ENCODE measurements at regions not wholly inside any gene's neighbourhood (a gene's known extent, or its start where the extent isn't known, plus 50 kb on each side); places are given as distances from the start of the nearest gene placed in this dataset.
"Not testable (repeated sequence)": the region's sequence is repeated elsewhere in the genome, so short reads cannot be mapped to it uniquely, and the experiment has no call there.

- no peak for DNase-seq (ENCODE audit: low read depth, low spot score)
Observed at GRCh38 chr21:35810431-35810970, 249.8 kb downstream of the SETD4 start.

GRCh38 chr21:35801391-35801790 is 258.9 kb downstream of the SETD4 start:
- DNase-seq (ENCODE audit: low read depth, low spot score), result no peak

GRCh38 chr21:35800796-35801385 is 259.4 kb downstream of the SETD4 start:
- DNase-seq (ENCODE audit: low read depth, low spot score), result not testable (repeated sequence)

- no peak for DNase-seq (ENCODE audit: low read depth, low spot score)
Observed at GRCh38 chr21:35796844-35797243, 263.5 kb downstream of the SETD4 start.

GRCh38 chr21:35794527-35794926 is 265.8 kb downstream of the SETD4 start:
- DNase-seq (ENCODE audit: low read depth, low spot score), result not testable (repeated sequence)

- DNase-seq (ENCODE audit: low read depth, low spot score), result no peak
Observed at GRCh38 chr21:35792569-35793305, 267.6 kb downstream of the SETD4 start.

GRCh38 chr21:35791541-35792325 is 268.6 kb downstream of the SETD4 start:
- DNase-seq (ENCODE audit: low read depth, low spot score), result no peak

- DNase-seq (ENCODE audit: low read depth, low spot score), result no peak
Observed at GRCh38 chr21:35783721-35784120, 276.6 kb downstream of the SETD4 start.

- DNase-seq (ENCODE audit: low read depth, low spot score), result no peak
Observed at GRCh38 chr21:35782667-35783066, 277.7 kb downstream of the SETD4 start.

GRCh38 chr21:35780983-35781382 is 279.3 kb downstream of the SETD4 start:
- no peak for DNase-seq (ENCODE audit: low read depth, low spot score)

GRCh38 chr21:35779690-35780570 is 280.4 kb downstream of the SETD4 start:
- no peak for DNase-seq (ENCODE audit: low read depth, low spot score)

- DNase-seq (ENCODE audit: low read depth, low spot score), result no peak
Observed at GRCh38 chr21:35779167-35779566, 281.2 kb downstream of the SETD4 start.

GRCh38 chr21:35777081-35777480 is 283.2 kb downstream of the SETD4 start:
- no peak for DNase-seq (ENCODE audit: low read depth, low spot score)

GRCh38 chr21:35775778-35776544 is 284.4 kb downstream of the SETD4 start:
- DNase-seq (ENCODE audit: low read depth, low spot score), result no peak

GRCh38 chr21:35770101-35770945 is 290.0 kb downstream of the SETD4 start:
- no peak for DNase-seq (ENCODE audit: low read depth, low spot score)

- DNase-seq (ENCODE audit: low read depth, low spot score), result no peak
Observed at GRCh38 chr21:35768187-35768586, 292.1 kb downstream of the SETD4 start.

GRCh38 chr21:35764586-35764985 is 295.7 kb downstream of the SETD4 start:
- no peak for DNase-seq (ENCODE audit: low read depth, low spot score)

GRCh38 chr21:35764077-35764476 is 296.2 kb downstream of the SETD4 start:
- DNase-seq (ENCODE audit: low read depth, low spot score), result no peak

- no peak for DNase-seq (ENCODE audit: low read depth, low spot score)
Observed at GRCh38 chr21:35754583-35754982, 305.7 kb downstream of the SETD4 start.

- no peak for DNase-seq (ENCODE audit: low read depth, low spot score)
Observed at GRCh38 chr21:35753308-35753707, 307.0 kb downstream of the SETD4 start.
